ENCODE measurements at regions not wholly inside any gene's neighbourhood (a gene's known extent, or its start where the extent isn't known, plus 50 kb on each side); places are given as distances from the start of the nearest gene placed in this dataset.

- TF ChIP-seq EZH2phosphoT487 (IDR thresholded peaks at IDR 0.05; ENCODE audit: insufficient read depth, low read depth) (no peak), EZH2 (IDR thresholded peaks at IDR 0.05; ENCODE audit: insufficient read depth, poor library complexity, severe bottlenecking) (no peak)
Observed at GRCh38 chr4:74858921-74859562, 64.7 kb upstream of the BTC start.

Measured in GM23248 (cell line).